ENCODE measurements at regions not wholly inside any gene's neighbourhood (a gene's known extent, or its start where the extent isn't known, plus 50 kb on each side); places are given as distances from the start of the nearest gene placed in this dataset.

DNA sequence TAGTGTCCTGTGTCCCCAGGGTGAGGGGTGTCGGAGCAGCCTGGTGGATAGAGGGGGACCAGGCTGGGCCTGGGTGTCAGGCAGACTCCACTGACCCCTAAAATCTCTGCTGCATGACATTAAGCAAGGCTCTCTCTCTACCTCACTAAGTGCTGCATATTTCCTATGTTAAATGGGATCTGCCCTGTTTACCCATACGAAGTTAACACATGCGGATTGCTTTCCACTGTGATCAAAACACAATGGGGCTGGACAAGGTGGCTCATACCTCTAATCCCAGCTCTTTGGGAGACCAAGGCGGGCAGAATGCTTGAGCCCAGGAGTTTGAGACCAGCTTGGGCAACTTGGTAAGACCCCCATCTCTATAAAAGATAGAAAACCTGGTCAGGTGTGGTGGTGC lies 426.2 kb downstream of the MIAT start:
- DNase-seq, result no peak
- intact Hi-C loops (cut with DNase I), result no loop called here
- Histone ChIP-seq H3K27me3 (peaks cover 39% of the 10 kb centered on the region), H3K4me3 (no peak overlapping the region), H3K36me3 (no peaks in the 10 kb centered on the region), H3K9me3 (no peaks in the 10 kb centered on the region), H3K27ac (no peak overlapping the region), H3K4me1 (no peaks in the 10 kb centered on the region)
- ATAC-seq, result no peak
- TF ChIP-seq CTCF (IDR thresholded peaks at IDR 0.05), result no peak

GRCh38 chr22:27084130-27084529 lies 426.7 kb downstream of the MIAT start:
- TF ChIP-seq CTCF (IDR thresholded peaks at IDR 0.05), result no peak
- no peak for DNase-seq
- Histone ChIP-seq H3K4me3 (no peak overlapping the region), H3K4me1 (no peaks in the 10 kb centered on the region), H3K27me3 (peaks cover 35% of the 10 kb centered on the region), H3K9me3 (no peaks in the 10 kb centered on the region), H3K36me3 (no peaks in the 10 kb centered on the region), H3K27ac (no peak overlapping the region)
- intact Hi-C loops (cut with DNase I), result no loop called here
- no peak for ATAC-seq

- DNase-seq, result no peak
These were observed 429.0 kb downstream of the MIAT start for GRCh38 chr22:27086080-27087044.

DNA sequence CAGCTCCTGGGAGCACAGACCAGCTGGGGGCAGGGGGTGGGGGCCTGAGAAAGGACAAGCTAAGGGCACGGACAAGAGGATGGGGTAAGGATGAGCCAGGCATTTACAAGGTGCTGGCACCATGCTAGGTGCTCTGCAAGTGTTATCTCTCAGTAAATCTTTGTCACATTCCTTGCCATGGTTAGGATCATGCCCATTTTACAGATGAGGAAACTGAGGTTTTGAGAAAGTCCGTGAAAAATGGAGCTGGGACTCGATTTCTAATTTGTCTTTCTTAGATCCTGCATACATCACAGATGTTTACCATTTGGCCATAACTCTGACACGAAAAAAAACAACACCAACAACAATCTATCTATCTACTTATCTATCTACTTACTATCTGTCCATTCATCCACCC lies 429.7 kb downstream of the MIAT start:
- Histone ChIP-seq H3K4me1 (no peaks in the 10 kb centered on the region), H3K27me3 (peaks cover 32% of the 10 kb centered on the region), H3K4me3 (no peak overlapping the region), H3K9me3 (no peaks in the 10 kb centered on the region), H3K36me3 (no peaks in the 10 kb centered on the region), H3K27ac (no peak overlapping the region)
- DNase-seq (no peak), ATAC-seq (no peak)
- intact Hi-C loops (cut with DNase I), result no loop called here
- no peak for TF ChIP-seq CTCF (IDR thresholded peaks at IDR 0.05)

More at GRCh38 chr22:27086080-27087044, 429.0 kb downstream of the MIAT start:
- H3K36me3 ChIP-seq, result no peaks in the 10 kb centered on the region
- intact Hi-C loops (cut with DNase I), result no loop called here
- TF ChIP-seq CTCF (IDR thresholded peaks at IDR 0.05), result no peak
- no peak overlapping the region for H3K27ac ChIP-seq
- no peaks in the 10 kb centered on the region for H3K4me1 ChIP-seq
- ATAC-seq, result no peak
- H3K4me3 ChIP-seq, result no peak overlapping the region
- no peaks in the 10 kb centered on the region for H3K9me3 ChIP-seq
- H3K27me3 ChIP-seq, result peaks cover 36% of the 10 kb centered on the region

DNA sequence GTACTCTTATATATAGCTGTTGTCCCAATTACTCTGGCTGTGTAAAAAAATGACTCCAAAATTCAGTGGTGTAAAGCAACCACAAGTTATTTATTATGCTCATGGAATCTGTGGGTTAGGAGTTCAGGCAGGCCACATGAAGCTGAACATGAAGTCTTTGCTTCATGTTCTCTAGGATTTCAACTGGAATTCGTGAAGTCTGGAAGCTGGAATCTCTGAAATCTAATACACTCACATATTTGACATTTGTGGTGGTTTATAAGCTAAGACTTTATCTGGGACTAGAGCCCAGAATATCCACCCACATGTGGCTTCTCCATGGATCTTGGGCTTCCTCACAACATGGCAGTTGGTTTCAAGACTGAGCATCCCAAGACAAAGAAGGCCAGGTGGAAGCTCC lies 430.6 kb downstream of the MIAT start:
- Histone ChIP-seq H3K27ac (no peak overlapping the region), H3K4me3 (no peak overlapping the region), H3K27me3 (peaks cover 27% of the 10 kb centered on the region), H3K4me1 (no peaks in the 10 kb centered on the region), H3K36me3 (no peaks in the 10 kb centered on the region), H3K9me3 (no peaks in the 10 kb centered on the region)
- no peak for TF ChIP-seq CTCF (IDR thresholded peaks at IDR 0.05)
- intact Hi-C loops (cut with DNase I), result no loop called here
- ATAC-seq (no peak), DNase-seq (no peak)
